Upper lobe of right lung (tissue), 1 donor: ENCODE measurements at regions not wholly inside any gene's neighbourhood (a gene's known extent, or its start where the extent isn't known, plus 50 kb on each side); places are given as distances from the start of the nearest gene placed in this dataset.

Source experiments
- ATAC-seq: fragments of 200-7000 bp; cut with Tn5 transposase; one replicate; pipeline ENCODE4 v1.9.1; 2020; ENCODE audit warnings: mild to moderate bottlenecking, moderate library complexity
- DNase-seq: peaks from one replicate; pipeline ENCODE4 v3.0.0-alpha.2; 2020
- H3K27ac ChIP-seq: fragments of 200-600 bp; one replicate; pipeline ENCODE4 v1.8.0; 2022
- H3K27me3 ChIP-seq: fragments of 200-600 bp; one replicate; pipeline ENCODE4 v1.8.0; 2022; ENCODE audit warnings: mild to moderate bottlenecking
- H3K36me3 ChIP-seq: fragments of 200-600 bp; one replicate; pipeline ENCODE4 v1.8.0; 2022
- H3K4me1 ChIP-seq: fragments of 200-600 bp; one replicate; pipeline ENCODE4 v1.8.0; 2022
- H3K4me3 ChIP-seq: fragments of 200-600 bp; one replicate; pipeline ENCODE4 v1.8.0; 2022; ENCODE audit warnings: mild to moderate bottlenecking
- H3K9me3 ChIP-seq: fragments of 200-600 bp; one replicate; pipeline ENCODE4 v1.8.0; 2022
- intact Hi-C: fragments of 100-400 bp; cut with DNase I; formaldehyde crosslinking; loops from one replicate; pipeline ENCODE4 v1.11.0; 2022
- TF ChIP-seq, protein P1 (sequence below): fragments of 200-600 bp; IDR thresholded peaks from one replicate; pipeline ENCODE4 v1.8.0; 2022; ENCODE audit warnings: antibody characterized with exemption
- donor health status: DM: no; HTN: yes; CAD: no; lungs with severe emphysema.

DNA sequence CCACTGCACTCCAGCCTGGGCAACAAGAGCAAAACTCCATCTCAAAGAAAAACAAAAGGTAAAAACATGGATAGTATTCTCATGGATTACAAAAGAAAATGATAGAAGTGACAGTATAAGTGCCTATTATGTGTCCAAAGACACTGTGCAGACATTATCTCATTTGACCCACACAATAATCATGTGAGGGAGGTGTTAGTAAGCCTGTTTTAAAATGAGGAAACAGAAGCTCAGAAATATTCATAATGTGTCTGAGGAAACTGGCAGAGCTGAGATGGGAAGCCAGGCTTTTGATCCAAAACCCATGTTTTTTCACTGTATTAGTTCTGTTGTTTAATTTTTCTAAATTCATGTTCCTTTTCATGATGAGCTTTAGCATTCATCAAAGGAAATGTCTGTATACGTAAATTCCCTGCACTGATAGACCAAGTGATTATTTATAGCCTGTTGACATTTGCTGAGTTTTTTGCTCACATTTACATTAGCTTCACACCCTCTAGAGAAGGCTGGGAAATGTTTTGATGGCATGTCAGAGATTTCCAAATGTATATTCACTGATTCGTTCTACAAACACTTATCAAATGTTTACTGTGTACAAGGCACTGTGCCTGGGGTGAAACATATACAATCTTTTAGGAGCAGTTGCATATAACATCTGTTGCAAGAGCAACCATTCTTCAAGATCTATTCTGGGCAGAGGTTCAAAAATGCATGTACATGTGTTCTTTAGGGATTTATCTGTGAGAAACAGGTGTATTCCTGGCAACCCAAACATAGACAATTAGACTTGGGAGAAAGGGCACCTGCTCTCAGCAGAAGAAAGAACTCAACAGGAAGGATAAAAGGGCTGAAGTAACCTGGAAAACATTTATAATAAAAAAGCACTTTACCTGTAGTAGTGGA lies 331.5 kb downstream of the SAMD5 start:
- TF ChIP-seq, protein P1, sequence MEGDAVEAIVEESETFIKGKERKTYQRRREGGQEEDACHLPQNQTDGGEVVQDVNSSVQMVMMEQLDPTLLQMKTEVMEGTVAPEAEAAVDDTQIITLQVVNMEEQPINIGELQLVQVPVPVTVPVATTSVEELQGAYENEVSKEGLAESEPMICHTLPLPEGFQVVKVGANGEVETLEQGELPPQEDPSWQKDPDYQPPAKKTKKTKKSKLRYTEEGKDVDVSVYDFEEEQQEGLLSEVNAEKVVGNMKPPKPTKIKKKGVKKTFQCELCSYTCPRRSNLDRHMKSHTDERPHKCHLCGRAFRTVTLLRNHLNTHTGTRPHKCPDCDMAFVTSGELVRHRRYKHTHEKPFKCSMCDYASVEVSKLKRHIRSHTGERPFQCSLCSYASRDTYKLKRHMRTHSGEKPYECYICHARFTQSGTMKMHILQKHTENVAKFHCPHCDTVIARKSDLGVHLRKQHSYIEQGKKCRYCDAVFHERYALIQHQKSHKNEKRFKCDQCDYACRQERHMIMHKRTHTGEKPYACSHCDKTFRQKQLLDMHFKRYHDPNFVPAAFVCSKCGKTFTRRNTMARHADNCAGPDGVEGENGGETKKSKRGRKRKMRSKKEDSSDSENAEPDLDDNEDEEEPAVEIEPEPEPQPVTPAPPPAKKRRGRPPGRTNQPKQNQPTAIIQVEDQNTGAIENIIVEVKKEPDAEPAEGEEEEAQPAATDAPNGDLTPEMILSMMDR, result no peak
- no peak overlapping the region for H3K4me3 ChIP-seq

DNA sequence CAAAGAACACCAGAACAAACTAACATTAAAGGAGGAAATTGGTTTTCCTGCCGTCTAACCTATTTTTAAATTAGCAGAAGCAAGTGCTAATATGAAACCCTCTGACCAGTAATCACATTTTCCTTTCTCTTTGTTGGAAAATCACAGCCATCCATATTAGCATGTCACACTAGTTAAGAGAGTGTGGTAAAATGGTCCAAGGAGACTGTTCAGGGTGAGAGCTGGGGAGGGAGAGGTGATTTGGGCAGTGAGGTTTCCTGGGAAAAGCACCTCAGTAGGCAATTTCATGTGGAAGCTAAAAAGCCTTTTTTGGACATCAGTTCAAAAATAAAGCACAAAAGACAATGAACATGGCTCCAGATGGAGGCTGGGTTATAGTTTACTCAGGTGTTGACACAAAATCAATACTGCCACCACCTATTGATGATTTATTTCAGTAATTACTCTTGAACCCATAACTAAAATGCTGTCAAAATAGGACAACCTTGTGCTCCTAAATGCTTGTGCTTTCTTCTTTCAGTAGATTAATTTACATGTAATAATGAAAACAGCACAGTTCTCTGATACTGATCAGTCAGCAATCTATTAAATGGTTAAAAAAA lies 333.2 kb downstream of the SAMD5 start:
- TF ChIP-seq, protein P1, result no peak
- intact Hi-C loops, result no loop called here
- DNase-seq, result no peak

More for the DNA sequence above, 331.5 kb downstream of the SAMD5 start:
- intact Hi-C loops, result no loop called here
- H3K9me3 ChIP-seq, result no peaks in the 10 kb centered on the region
- H3K36me3 ChIP-seq, result no peaks in the 10 kb centered on the region
- no peak overlapping the region for H3K27ac ChIP-seq
- ATAC-seq, result no peak
- H3K27me3 ChIP-seq, result no peaks in the 10 kb centered on the region
- DNase-seq, result no peak
- H3K4me1 ChIP-seq, result no peaks in the 10 kb centered on the region

DNA sequence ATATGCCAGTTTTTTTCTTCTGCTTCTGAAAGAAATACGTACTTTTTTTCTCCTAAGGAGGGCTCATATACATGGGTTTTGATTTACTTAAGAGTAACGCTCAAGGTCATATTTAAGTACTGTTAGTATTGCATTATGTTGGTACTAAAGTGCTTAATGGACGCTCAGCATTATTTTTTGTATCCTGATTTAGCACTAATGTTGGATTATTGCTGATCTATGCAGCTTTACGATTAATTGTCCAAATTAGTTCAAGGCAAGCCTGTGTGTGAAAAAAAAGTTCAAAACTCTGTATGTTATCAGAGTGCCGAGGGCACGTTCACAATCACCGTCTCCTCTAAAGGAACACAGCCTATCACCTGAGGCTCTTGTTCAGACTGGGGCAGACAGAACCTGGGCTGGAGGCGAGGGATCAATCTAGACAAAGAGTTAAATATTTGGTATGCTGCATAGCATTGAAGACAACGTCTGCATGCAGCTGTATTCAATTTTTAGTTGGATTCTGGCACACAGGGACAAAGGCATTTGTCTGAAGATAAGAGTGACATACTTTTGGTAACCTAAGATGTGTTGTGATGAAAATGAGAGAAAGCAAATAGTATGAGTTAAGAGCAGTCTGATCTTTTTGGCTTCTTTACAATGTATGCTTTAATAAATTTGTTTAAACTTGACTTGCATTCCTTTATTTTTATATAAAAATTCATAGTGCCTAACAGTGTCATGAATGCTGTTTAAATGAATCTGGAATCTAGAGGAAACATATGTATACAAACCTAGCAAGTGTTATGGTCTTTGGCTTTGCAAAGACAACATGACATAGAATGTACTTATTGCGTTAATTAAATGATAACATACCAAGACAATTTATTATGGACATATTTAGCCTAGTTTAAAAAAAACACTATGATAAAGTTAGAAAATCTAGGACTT lies 341.2 kb downstream of the SAMD5 start:
- ATAC-seq (no peak), DNase-seq (no peak)
- Histone ChIP-seq H3K9me3 (no peaks in the 10 kb centered on the region), H3K4me1 (peaks cover 5% of the 10 kb centered on the region), H3K4me3 (no peak overlapping the region), H3K27me3 (no peaks in the 10 kb centered on the region), H3K27ac (no peak overlapping the region), H3K36me3 (no peaks in the 10 kb centered on the region)
- TF ChIP-seq, protein P1, result no peak
- intact Hi-C loops, result no loop called here

More for the DNA sequence above, 333.2 kb downstream of the SAMD5 start:
- Histone ChIP-seq H3K9me3 (no peaks in the 10 kb centered on the region), H3K27me3 (no peaks in the 10 kb centered on the region), H3K4me3 (no peak overlapping the region), H3K4me1 (no peaks in the 10 kb centered on the region), H3K36me3 (no peaks in the 10 kb centered on the region), H3K27ac (no peak overlapping the region)
- no peak for ATAC-seq

DNA sequence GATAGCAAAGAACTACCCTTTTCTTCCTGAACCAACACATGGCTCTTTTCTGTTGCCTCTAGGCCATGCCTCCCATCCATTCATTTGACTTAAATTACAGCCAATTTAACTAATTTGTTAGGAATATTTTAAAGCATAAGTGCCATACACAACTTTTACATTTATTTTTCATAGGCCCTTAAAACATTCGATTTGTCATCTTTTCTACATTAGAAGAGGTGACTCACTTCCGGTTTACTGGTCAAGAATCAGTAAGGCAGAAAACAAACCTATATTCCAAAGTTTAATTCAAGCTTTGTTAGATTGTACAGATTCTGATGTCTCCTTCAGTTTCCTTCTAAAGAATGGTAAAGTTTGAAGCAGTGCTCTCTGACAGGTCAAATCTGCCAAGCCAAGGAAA lies 344.3 kb downstream of the SAMD5 start:
- TF ChIP-seq, protein P1, result no peak
- Histone ChIP-seq H3K36me3 (no peaks in the 10 kb centered on the region), H3K9me3 (no peaks in the 10 kb centered on the region), H3K27me3 (no peaks in the 10 kb centered on the region), H3K4me3 (no peak overlapping the region), H3K27ac (no peak overlapping the region), H3K4me1 (peaks cover 5% of the 10 kb centered on the region)
- intact Hi-C loops, result no loop called here
- DNase-seq, result no peak
- no peak for ATAC-seq

DNA sequence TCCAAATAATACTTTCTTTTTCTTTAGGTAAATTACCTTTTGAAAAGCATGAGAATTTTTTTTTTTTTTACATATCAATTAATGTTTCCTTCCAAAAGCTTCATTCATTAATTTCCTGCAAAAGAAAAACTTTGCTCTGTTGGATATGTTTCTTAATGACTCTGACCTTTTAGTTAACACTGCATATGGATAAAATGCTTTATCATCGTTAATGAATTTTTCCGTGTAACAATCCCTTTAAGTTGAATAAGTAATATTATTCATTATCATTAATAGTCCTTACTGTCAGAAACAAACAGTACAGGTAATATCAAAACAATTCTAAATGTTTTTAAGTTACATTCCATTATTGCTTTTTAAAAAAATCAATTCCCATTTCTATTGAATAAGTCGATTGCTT lies 345.1 kb downstream of the SAMD5 start:
- Histone ChIP-seq H3K27me3 (no peaks in the 10 kb centered on the region), H3K27ac (no peak overlapping the region), H3K36me3 (no peaks in the 10 kb centered on the region), H3K4me1 (peaks cover 5% of the 10 kb centered on the region), H3K9me3 (no peaks in the 10 kb centered on the region), H3K4me3 (no peak overlapping the region)
- TF ChIP-seq, protein P1, result no peak
- ATAC-seq (no peak), DNase-seq (no peak)
- intact Hi-C loops, result no loop called here
